ENCODE measurements at regions not wholly inside any gene's neighbourhood (a gene's known extent, or its start where the extent isn't known, plus 50 kb on each side); places are given as distances from the start of the nearest gene placed in this dataset.

- no peaks in the 10 kb centered on the region for H3K27me3 ChIP-seq (ENCODE audit: insufficient read depth, low read length)
- H3K36me3 ChIP-seq (ENCODE audit: insufficient read depth, low read length), result no peaks in the 10 kb centered on the region
- no peak overlapping the region for H3K4me3 ChIP-seq (ENCODE audit: low read depth, low read length)
- no peak overlapping the region for H2AFZ ChIP-seq (ENCODE audit: low read length, unreplicated experiment)
- no peaks in the 10 kb centered on the region for H3K79me2 ChIP-seq (ENCODE audit: control insufficient read depth, insufficient read depth, low read length, unreplicated experiment)
- no peaks in the 10 kb centered on the region for H3K4me1 ChIP-seq (ENCODE audit: control insufficient read depth, insufficient read depth, low read length, unreplicated experiment)
- H3K27ac ChIP-seq (ENCODE audit: low read depth, low read length), result no peak overlapping the region
These were observed 1691.7 kb upstream of the FLRT2 start for GRCh38 chr14:83838226-83838625.

- Histone ChIP-seq H3K4me3 (ENCODE audit: low read depth, low read length) (no peak overlapping the region), H3K79me2 (ENCODE audit: control insufficient read depth, insufficient read depth, low read length, unreplicated experiment) (no peaks in the 10 kb centered on the region), H3K27ac (ENCODE audit: low read depth, low read length) (no peak overlapping the region), H3K4me1 (ENCODE audit: control insufficient read depth, insufficient read depth, low read length, unreplicated experiment) (no peaks in the 10 kb centered on the region), H2AFZ (ENCODE audit: low read length, unreplicated experiment) (no peak overlapping the region), H3K27me3 (ENCODE audit: insufficient read depth, low read length) (no peaks in the 10 kb centered on the region), H3K36me3 (ENCODE audit: insufficient read depth, low read length) (no peaks in the 10 kb centered on the region)
These were observed 1687.4 kb upstream of the FLRT2 start for GRCh38 chr14:83842547-83842946.

- H3K4me1 ChIP-seq (ENCODE audit: control insufficient read depth, insufficient read depth, low read length, unreplicated experiment), result no peaks in the 10 kb centered on the region
- no peaks in the 10 kb centered on the region for H3K79me2 ChIP-seq (ENCODE audit: control insufficient read depth, insufficient read depth, low read length, unreplicated experiment)
- no peaks in the 10 kb centered on the region for H3K36me3 ChIP-seq (ENCODE audit: insufficient read depth, low read length)
- H3K4me3 ChIP-seq (ENCODE audit: low read depth, low read length), result no peak overlapping the region
- no peak overlapping the region for H3K27ac ChIP-seq (ENCODE audit: low read depth, low read length)
- no peak overlapping the region for H2AFZ ChIP-seq (ENCODE audit: low read length, unreplicated experiment)
- no peaks in the 10 kb centered on the region for H3K27me3 ChIP-seq (ENCODE audit: insufficient read depth, low read length)
These were observed 1682.8 kb upstream of the FLRT2 start for GRCh38 chr14:83847102-83847501.

DNA sequence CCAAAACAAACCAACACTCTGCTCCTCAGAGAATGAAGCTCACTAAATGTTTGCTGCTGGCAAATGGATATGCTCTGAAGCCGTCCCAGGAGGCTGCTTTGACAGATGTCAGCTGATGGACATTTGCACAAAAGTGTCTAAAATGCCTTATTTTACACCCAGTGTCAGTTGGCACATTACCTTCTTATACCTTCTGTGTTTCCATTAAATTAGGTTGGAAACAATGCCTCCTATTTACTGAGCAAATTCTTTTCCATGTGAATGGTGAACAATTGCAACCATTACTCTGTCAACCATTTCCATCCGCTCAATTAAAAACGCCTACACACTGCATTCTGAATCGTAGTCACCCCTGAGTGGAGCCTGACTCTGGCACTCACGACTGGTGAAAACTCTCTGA, 1679.9 kb upstream of the FLRT2 start:
- Histone ChIP-seq H3K4me1 (ENCODE audit: control insufficient read depth, insufficient read depth, low read length, unreplicated experiment) (no peaks in the 10 kb centered on the region), H3K27me3 (ENCODE audit: insufficient read depth, low read length) (no peaks in the 10 kb centered on the region), H2AFZ (ENCODE audit: low read length, unreplicated experiment) (no peak overlapping the region), H3K79me2 (ENCODE audit: control insufficient read depth, insufficient read depth, low read length, unreplicated experiment) (no peaks in the 10 kb centered on the region), H3K27ac (ENCODE audit: low read depth, low read length) (no peak overlapping the region), H3K4me3 (ENCODE audit: low read depth, low read length) (no peak overlapping the region), H3K36me3 (ENCODE audit: insufficient read depth, low read length) (no peaks in the 10 kb centered on the region)

DNA sequence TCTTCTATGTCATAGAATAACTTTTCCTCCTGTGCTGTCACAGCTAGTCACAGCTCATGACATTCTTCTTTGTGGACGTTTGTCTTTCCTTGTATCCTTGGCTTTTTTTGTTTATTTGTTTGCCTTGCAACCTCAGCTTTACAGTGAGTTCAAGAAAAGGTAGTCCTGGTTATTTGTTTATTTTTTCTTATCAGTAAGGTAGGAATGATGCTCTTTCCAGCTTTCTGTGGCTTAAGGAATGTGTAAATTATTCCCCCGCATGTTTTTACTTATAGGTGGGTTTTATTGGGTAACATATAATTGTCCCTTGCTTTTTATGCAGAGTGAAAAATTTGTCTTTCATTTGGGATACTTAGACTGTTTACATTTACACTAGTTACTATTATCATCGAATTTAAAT, 1673.6 kb upstream of the FLRT2 start:
- H3K27ac ChIP-seq (ENCODE audit: low read depth, low read length), result no peak overlapping the region
- no peaks in the 10 kb centered on the region for H3K4me1 ChIP-seq (ENCODE audit: control insufficient read depth, insufficient read depth, low read length, unreplicated experiment)
- no peaks in the 10 kb centered on the region for H3K36me3 ChIP-seq (ENCODE audit: insufficient read depth, low read length)
- no peaks in the 10 kb centered on the region for H3K79me2 ChIP-seq (ENCODE audit: control insufficient read depth, insufficient read depth, low read length, unreplicated experiment)
- H2AFZ ChIP-seq (ENCODE audit: low read length, unreplicated experiment), result no peak overlapping the region
- H3K4me3 ChIP-seq (ENCODE audit: low read depth, low read length), result no peak overlapping the region
- H3K27me3 ChIP-seq (ENCODE audit: insufficient read depth, low read length), result no peaks in the 10 kb centered on the region

DNA sequence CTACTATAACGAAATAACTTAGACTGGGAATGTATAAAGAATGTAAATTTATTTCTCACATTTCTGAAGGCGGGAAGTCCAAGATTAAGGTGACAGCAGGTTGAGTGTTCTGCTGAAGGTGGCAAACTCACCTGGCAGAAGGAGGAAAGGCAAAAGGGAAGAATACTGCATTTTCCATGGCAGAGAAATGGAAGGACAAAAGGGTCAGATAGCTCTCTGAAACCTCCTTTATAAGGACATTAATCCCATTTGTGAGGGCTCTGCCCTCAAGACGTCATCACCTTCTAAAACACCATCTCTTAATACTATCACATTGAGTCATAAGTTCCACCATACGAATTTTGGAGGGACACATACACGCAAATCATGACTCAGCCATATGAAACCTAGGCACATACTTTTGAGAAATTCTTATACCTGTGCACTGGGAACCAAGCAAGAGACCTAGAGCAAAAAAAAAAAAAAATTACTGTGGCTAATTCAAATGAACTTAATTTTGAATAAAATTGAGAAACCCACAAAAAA, 1669.3 kb upstream of the FLRT2 start:
- H3K27me3 ChIP-seq (ENCODE audit: insufficient read depth, low read length), result no peaks in the 10 kb centered on the region
- H3K27ac ChIP-seq (ENCODE audit: low read depth, low read length), result no peak overlapping the region
- no peaks in the 10 kb centered on the region for H3K79me2 ChIP-seq (ENCODE audit: control insufficient read depth, insufficient read depth, low read length, unreplicated experiment)
- no peak overlapping the region for H3K4me3 ChIP-seq (ENCODE audit: low read depth, low read length)
- no peaks in the 10 kb centered on the region for H3K4me1 ChIP-seq (ENCODE audit: control insufficient read depth, insufficient read depth, low read length, unreplicated experiment)
- no peaks in the 10 kb centered on the region for H3K36me3 ChIP-seq (ENCODE audit: insufficient read depth, low read length)
- no peak overlapping the region for H2AFZ ChIP-seq (ENCODE audit: low read length, unreplicated experiment)

DNA sequence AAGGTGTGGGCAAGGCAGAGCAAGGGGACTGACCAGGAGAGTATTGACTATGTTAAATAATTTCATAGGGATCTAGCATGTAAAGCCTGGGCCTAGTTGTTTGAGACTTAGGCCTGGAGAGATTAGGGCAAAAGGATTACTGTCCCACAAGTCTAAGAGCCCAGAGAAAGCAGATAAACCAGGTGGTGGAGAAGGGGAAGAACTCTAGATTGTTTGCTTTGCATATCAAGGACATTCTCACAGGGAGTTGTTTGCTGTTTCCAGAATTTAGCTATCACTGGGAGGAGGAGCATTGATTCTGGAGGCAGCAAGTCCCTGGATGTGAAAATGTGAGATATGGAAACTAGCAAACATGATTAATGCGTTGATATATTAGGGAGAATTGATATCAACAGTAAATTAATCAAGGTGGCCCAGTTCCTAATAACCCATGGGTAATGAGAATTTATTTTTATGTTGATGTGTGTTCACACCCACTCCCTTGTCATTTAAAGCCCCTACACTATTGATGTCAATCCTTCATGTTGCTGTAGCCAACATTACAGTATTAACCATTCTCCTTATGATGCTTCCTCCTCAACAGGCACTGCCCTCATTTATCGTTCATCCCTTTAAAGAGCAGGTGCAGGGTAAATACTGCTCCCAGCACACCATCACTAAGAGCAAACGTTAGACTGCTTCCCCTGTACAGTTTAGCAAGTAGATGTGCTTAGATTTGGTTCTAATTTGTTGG, 1666.7 kb upstream of the FLRT2 start:
- Histone ChIP-seq H3K36me3 (ENCODE audit: insufficient read depth, low read length) (no peaks in the 10 kb centered on the region), H3K79me2 (ENCODE audit: control insufficient read depth, insufficient read depth, low read length, unreplicated experiment) (no peaks in the 10 kb centered on the region), H3K27ac (ENCODE audit: low read depth, low read length) (no peak overlapping the region), H2AFZ (ENCODE audit: low read length, unreplicated experiment) (no peak overlapping the region), H3K4me3 (ENCODE audit: low read depth, low read length) (no peak overlapping the region), H3K27me3 (ENCODE audit: insufficient read depth, low read length) (no peaks in the 10 kb centered on the region), H3K4me1 (ENCODE audit: control insufficient read depth, insufficient read depth, low read length, unreplicated experiment) (no peaks in the 10 kb centered on the region)

DNA sequence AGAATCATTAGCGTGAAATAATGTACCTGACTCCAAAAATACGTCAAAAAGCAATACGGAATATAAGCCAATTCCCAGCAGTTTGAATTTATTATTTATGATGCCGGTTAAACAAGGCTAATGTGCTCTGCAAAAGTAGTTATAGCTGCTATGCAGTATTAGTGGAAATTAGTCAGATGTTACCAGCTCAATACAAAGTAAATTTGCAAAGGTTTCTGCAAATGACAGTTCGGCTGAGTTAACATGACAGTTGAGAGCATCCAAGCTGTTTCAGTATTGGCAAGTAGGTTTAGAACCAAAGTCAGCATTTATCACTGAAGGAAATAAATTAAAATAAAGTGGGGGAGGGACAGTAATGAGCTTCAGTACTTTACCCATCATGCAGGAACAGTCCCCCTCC, 1665.8 kb upstream of the FLRT2 start:
- Histone ChIP-seq H3K27me3 (ENCODE audit: insufficient read depth, low read length) (no peaks in the 10 kb centered on the region), H3K36me3 (ENCODE audit: insufficient read depth, low read length) (no peaks in the 10 kb centered on the region), H3K4me1 (ENCODE audit: control insufficient read depth, insufficient read depth, low read length, unreplicated experiment) (no peaks in the 10 kb centered on the region), H2AFZ (ENCODE audit: low read length, unreplicated experiment) (no peak overlapping the region), H3K27ac (ENCODE audit: low read depth, low read length) (no peak overlapping the region), H3K4me3 (ENCODE audit: low read depth, low read length) (no peak overlapping the region), H3K79me2 (ENCODE audit: control insufficient read depth, insufficient read depth, low read length, unreplicated experiment) (no peaks in the 10 kb centered on the region)

GRCh38 chr14:83867566-83868225, 1662.2 kb upstream of the FLRT2 start:
- Histone ChIP-seq H3K4me3 (ENCODE audit: low read depth, low read length) (no peak overlapping the region), H3K27ac (ENCODE audit: low read depth, low read length) (no peak overlapping the region), H3K36me3 (ENCODE audit: insufficient read depth, low read length) (no peaks in the 10 kb centered on the region), H3K79me2 (ENCODE audit: control insufficient read depth, insufficient read depth, low read length, unreplicated experiment) (no peaks in the 10 kb centered on the region), H2AFZ (ENCODE audit: low read length, unreplicated experiment) (no peak overlapping the region), H3K27me3 (ENCODE audit: insufficient read depth, low read length) (no peaks in the 10 kb centered on the region), H3K4me1 (ENCODE audit: control insufficient read depth, insufficient read depth, low read length, unreplicated experiment) (no peaks in the 10 kb centered on the region)

DNA sequence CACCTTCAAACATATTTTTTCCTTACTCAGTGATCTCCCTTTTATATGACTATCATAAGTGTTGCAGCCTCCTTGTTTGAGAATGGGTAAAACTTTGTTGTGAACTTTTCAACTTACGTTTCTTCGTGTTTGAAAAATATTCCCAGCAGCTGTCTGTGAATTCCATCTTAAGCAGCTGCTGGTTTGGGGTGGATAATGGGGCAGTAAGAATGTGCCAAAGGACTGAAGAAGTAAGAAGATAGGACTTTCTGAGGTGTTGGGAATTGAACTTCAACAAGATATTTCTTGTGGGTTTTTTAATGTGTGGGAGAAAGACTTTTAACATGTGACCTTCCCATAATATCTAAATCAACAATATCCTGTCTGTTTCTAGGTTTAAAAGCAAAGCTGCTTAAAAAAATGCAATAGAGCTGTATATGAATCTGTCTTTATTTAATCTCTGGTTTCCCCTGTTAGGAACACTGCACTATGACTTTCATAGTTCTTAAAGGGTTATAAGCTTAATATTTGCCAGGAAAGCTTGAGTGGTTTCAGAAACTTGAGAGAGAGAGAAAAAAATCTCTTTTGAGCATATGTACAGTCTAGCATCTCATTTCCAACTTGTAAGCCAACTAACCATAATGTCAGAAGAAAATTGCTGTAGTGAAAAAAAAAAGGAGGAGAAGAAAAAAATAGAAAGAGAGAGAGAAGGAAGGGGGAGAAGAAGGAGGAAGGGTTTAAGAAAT, 1659.2 kb upstream of the FLRT2 start:
- no peaks in the 10 kb centered on the region for H3K36me3 ChIP-seq (ENCODE audit: insufficient read depth, low read length)
- no peaks in the 10 kb centered on the region for H3K4me1 ChIP-seq (ENCODE audit: control insufficient read depth, insufficient read depth, low read length, unreplicated experiment)
- H3K27ac ChIP-seq (ENCODE audit: low read depth, low read length), result no peak overlapping the region
- no peaks in the 10 kb centered on the region for H3K27me3 ChIP-seq (ENCODE audit: insufficient read depth, low read length)
- no peaks in the 10 kb centered on the region for H3K79me2 ChIP-seq (ENCODE audit: control insufficient read depth, insufficient read depth, low read length, unreplicated experiment)
- no peak overlapping the region for H2AFZ ChIP-seq (ENCODE audit: low read length, unreplicated experiment)
- H3K4me3 ChIP-seq (ENCODE audit: low read depth, low read length), result no peak overlapping the region

Measured in ACC112 (cell line).